C1 segment of cervical spinal cord (tissue), 14 donors: ENCODE measurements at regions not wholly inside any gene's neighbourhood (a gene's known extent, or its start where the extent isn't known, plus 50 kb on each side); places are given as distances from the start of the nearest gene placed in this dataset.

Source experiments
- DNase-seq, 14 donors: peaks; one replicate each; lab custom pipeline; 2025; lab: John Stamatoyannopoulos, UW

DNA sequence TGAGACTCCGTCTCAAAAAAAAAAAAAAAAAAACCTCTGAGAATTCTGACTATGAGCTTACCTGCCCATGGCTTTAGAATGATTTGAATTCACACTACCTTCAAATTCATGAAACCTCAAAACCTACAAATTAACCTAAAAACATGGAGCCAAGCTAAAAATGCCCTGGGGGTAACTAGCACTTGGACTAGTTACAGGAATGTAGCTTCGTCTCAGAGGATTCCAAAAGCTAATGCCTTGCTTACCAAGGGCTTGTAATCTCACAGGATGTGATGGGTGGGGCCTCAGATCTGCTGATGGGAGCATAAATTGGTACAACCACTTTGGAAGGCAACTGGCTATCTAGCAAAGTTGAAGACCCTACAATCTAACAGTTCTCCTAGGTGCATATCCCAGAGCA lies 79.4 kb upstream of the SPRY1 start:
- no peak for DNase-seq

DNA sequence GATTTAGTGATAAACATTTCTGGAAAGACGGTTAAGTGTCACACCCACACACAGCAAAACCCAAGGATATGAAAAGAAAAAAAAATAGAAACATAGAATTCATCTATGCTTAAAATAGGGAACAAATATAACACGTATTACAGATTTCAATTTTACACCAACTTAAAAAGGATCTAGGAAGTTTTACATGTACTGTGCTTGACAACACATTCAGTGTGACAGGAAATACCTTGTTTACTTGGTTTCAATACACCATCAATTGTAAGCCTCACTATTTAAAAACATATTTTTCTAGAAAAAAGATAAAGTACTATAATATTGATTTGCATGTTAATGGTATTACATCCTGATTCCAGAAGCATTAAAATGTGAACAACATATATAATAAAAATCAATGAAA lies 77.0 kb upstream of the SPRY1 start:
- no peak for DNase-seq

DNA sequence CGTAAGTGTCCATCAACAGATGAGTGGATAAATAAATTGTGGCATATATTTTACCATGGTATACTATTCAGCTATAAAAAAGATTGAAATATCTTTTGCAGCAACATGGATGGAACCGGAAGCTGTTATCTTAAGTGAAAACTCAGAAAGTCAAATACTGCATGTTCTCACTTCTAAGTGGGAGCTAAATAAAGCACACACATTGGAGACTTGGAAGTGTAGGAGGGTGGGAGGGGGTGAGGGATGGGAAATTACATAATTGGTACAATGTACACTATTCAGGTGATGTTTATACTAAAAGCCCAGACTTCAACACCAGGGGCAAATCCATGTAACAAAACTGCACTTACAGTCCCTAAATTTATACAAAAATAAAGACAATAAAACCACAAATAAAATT lies 72.6 kb upstream of the SPRY1 start:
- no peak for DNase-seq

DNA sequence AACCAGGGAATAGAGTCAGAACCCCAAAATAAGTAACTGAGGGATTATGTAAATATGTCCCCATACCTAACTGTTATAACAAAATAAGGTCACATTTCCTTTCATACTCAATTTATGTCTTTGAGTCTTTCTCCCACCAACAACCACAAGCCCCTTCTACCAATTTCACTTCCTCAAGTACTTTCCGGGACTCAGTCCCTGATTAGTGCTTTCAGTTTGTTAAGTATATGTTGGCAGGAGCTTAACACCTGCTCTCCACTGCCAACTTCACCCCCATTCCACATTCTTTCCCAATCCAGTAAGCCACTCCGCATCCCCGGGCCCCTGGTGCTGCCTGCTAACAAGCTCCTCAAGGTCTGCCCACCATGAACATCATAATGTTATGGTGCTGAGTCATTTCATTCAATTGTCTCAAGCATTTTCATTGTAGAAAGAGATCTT lies 71.3 kb upstream of the SPRY1 start:
- no peak for DNase-seq

DNA sequence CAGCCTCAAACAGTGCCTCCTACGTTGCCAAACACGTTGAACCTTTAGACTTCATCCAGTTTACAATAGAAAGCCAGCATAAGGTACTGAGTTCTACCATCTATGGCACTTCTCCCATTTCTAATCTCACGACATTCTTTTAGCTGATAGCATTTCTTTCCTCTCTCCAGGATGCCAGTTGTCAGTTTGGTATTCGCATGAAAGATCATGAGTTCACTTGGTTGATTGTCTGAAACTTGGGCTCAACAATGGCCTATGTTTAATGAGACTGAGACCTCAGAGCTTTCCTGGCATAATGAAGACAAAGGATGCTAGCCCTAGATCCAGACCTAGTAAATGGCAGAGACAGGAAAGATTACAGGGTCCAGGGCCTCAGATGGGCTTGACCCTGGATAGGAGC lies 69.2 kb upstream of the SPRY1 start:
- no peak for DNase-seq

DNA sequence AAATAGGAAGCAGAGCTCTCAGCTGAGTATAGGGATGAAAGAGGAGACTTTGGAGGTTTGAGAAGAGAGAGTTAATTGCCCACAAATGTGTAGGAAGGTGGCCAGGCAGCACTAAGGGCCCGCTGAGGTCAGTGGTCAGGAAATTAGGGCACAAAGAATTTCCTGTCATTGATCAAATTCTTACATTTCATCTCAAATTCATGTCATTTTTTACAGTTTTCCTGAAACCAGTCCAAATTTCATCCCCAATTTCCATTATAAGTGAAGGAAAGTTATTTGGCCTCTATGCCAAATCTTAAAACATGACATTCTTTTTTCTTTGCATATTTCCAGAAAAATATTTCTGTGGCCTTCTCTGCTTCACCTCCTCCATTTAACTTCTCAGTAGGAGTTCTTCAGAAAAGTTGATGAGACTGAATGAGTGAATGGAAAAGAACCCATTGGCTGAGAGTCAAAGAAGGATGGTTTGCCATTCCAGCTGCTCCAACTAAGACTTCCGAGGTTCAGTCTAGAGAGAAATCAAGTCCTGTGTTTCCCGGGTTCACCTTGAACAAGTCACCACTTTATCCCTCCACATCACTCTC lies 68.7 kb upstream of the SPRY1 start:
- DNase-seq, result no peak

DNA sequence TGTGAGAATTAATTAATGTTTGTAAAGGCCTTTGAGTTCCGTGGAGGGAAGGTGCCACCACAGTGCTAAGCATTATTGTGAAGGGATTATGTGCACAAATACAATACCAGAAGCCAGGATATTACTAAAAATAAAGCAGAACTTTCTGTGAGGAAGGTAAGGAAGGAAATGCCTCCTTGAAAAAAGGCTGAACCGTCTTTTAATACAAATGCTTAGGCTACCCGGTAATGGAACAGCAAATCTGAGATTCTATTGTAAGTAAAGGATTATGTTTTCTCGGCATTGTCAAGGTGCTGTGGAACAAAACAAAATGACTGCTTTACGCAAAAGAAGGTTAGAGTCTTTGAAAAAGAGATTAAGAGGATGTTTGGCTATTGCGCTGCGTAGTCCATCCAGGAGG lies 57.9 kb upstream of the SPRY1 start:
- no peak for DNase-seq

DNA sequence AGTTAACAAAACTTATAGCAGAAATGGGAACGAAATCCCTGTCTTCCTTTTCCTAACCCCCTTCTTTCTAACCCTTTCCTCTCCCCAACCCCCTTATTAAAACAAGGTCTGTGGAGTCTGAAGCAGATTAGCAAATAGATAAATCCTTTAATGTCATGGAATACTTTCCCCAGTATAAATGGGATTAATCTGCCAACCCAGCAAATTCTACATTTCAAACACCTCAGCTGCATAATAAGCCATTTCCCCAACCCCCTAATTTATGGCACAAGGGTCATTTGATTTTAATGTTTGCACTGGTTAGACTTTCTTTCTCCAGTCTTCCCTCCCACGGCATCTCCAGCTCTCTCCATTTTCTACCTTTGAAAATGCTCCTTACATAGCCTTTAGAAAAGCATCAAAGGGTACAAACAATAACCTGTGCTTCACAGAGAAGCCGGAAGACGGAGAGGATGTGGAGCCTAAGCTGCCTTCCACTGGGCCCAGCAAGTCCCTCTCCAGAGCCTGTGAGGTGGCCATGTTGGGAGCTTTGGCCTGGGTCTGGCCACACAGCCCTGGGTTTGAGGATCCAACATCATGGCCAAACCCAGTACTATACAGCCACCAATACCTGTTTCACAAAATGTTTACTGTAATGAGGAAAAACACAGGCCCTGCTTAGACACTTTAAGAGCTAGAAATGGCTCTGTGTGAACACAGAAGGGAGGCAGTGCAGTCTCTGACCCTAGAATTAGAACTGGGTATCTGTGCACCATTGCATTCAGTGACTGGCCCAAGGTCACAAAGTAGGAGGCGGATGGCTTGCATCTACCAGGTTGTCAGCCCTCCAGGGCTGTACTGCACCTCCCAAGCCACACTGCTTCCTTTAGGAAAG lies 56.9 kb upstream of the SPRY1 start:
- DNase-seq, result no peak

DNA sequence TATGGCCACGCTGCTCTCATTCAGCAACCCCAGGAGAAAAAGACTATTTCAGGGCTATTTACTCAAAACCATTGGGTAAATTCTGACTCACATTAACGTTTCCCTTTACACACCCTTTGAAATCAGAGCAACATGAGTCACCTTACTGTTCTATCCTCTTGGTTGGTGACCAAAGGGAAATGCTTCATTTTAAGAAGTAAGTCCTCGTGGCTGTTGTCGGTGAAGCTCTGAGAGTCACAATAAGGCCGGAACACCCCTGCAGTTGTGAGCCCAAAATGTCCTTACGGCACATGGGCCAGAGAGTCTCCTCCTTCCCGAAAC lies 56.3 kb upstream of the SPRY1 start:
- DNase-seq, result no peak

DNA sequence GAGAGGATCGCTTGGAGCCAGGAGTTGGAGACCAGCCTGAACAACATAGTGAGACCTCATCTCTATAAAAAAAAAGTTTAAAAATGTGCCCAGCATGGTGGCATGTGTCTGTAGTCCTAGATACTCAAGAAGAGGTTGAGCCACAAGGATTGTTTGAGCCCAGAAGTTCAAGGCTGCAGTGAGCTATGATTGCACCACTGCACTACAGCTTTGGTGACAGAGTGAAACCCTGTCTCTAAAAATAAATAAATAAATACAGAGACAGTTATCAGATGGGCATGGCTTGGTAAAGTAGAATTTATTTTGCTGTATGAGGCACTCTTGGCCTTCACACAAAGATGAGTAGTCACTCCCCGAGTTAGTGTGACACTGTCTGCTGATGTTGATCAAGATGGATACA lies 54.1 kb upstream of the SPRY1 start:
- DNase-seq, result no peak

DNA sequence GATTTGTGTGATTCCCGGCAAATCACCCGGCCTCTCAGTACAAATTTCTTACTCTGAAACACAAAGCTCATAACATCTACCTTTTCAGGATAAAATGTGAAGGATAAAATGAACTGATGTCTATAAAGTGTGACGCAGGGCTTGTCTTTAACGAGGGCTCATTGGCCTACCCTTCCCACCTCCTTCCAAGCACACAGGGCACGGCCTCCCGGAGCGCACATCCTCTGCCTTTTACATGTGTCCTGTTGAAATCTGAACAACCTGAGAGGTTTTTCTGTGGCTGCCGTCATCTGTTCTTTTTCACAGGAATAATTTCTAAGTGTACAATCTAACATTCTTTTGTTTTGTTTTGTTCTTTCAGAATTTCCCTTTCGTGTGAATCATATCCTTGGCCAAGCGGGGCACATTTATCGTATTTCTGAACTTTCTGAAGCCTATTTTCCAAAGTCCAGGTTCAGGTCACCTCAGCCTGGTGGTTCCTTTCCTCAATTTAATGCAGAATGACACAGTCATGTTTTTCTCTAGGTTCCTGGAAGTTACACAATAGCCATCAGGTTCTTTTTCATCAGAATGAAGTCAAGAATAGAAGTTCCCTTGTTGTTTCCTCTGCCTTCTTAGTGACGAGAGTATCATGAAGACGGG lies 53.1 kb upstream of the SPRY1 start:
- no peak for DNase-seq

DNA sequence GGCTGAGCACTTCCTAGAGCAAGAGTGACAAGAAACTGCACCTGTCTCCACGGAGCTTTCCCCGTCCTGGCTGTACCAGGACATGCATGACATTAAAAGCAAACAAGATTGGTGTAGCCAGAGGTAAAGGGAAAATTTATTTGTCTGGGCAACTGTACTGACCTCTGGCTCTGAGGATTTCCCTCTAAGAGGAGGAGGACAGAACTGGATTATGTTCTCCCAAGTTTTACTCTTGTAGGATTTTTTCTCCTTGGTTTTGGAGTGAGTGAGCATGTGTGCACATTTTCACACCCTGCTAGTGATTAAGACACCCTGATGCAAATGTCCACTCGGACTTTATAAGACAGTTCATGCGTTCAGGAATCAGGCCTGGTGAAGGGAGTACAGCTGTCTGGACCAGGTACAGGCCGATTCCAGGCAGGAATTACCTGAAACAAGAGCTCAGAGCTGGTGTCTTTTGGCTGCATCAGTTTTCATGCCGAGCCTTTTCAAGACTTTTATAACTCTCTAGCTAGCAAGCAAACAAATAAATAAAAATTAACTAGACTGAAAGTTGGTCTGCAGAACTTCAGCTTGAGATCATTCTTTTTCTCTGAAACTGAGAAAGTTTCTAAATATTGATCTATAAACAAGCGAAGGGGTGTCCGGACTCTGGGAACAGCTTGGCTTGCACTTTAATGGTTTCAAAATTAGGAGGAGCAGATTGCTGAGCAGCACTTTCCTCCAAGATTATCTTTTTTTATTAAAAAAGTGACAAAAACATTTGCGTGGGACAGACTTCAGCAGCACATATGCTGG lies 51.3 kb upstream of the SPRY1 start:
- DNase-seq, result no peak

DNA sequence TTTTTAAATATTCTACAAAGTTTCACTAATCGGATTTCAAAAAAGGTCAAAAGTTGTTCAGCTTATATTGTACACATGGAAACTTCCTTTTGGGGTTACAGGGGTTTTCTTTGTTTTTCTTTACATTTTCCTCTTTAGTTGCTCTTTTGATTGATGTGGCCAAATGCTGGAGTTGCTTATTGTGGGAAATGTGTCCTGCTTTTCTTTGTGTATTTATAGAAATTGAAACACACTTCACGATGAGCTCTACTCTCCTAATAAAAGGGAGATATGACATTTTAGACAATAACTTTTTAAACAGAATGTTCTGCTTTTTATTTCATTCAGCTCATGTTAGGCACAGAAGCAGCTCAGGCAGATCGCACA lies 50.7 kb upstream of the SPRY1 start:
- no peak for DNase-seq

DNA sequence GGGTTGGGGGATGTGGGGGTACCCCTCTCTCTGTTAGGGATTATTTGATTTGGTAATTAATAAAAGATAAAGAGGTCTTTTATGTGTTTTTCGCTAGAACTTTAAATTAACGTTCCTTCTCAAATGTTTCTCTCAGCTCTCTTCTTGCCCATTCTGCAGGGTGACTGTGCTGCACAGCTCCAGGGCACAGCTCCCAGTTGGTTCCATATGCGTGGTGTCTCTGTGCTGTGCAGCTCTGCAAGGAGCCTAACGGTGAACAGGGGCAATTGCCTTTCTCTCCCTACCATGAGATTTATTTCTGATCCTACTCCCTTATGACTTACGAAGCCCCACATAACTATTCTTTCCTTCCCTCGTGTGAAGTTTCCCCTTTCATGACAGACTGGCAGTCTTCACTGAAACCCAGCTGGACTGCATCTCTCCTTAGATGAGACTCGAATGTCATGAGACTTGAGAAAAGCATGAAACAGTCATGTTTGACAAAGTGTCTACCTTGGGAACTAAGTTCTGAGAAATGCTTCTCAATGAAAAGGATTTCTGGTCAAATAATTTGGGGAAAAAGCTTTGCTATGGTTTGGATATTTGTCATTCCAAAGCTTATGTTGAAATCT lies 50.2 kb upstream of the SPRY1 start:
- no peak for DNase-seq
